Right forelimb (tissue), 1 donor: ENCODE measurements at regions not wholly inside any gene's neighbourhood (a gene's known extent, or its start where the extent isn't known, plus 50 kb on each side); places are given as distances from the start of the nearest gene placed in this dataset.
"Not testable (repeated sequence)": the region's sequence is repeated elsewhere in the genome, so short reads cannot be mapped to it uniquely, and the experiment has no call there.

Source experiments
- DNase-seq: peaks from one replicate; pipeline ENCODE4 v3.0.0-alpha.2; 2018

DNA sequence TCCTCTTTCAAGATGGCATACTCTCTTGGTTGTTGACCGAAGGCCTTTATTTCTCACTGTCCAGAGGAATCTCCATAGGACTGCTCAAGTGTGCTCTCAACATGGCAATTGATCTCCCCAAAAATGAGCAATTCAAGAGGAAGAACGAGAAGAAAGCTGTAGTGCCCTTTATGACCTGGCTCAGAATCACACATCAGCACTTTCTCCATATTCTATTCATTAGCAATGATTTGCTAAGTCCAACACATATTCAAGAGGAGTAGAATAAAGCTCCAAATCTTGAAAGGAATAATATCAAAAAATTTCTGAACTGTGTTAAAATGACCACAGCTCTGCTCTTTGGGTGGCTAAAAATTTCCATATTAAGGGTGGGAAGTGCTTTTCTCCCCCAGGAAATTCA lies 151.6 kb upstream of the SYNPR start:
- DNase-seq: no peak

DNA sequence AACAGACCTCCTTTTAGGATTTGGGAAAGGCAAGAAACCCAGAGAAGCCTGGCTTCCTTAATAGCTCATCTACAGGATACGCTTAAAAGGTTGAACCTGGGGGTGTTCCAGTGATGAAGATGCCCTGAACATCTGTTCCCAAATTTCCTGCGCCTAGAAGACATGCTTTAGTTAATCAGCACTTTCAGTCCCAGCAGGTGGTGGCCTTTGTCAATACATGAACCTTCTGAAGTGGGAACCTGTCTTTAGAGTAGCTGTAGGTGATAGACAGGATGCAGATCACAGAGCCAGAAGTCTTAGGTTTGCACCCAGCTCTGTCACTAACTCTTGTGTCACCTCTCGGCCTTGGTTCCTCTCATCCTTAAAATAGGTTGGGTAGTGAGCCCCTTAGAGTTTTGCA lies 149.7 kb upstream of the SYNPR start:
- DNase-seq: no peak

GRCh38 chr3:63130625-63131024 lies 147.5 kb upstream of the SYNPR start:
- no peak for DNase-seq

DNA sequence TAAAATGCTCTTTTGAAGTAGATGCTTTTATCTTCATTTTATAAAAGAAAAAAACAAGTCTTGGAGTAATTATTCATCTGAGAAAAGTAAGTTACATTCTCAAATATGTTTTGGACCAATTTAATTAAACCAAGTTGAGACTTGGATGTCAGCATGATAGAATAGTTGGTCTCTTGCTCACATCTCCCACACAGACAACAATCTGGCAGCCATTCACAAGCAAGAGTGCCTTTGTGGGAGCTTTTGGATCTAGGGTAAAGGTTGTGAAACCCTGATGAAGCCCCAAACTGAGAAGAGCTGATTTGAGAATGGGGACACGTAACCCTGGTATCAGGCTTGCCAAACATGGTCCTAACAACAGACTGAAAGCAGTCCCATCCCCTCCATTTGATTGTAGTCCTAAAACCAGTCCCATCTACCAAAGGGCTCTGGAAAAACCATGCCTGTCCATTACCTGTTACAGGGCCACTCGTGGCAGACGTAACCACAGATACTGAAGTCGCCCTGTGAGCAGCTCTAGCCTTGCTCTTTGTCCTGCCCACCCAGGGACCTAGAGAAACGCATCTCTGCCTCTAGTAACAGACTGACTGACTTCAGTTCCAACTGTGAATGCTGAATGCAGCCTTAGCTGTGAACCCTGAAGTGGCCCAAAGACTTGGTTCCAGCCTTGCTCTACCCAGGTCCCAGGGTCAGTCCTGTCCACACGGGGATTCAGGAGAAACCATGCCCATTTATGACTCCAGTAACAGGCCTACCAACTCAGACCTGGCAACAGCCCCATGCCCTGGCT lies 145.5 kb upstream of the SYNPR start:
- no peak for DNase-seq

- no peak for DNase-seq
Observed at GRCh38 chr3:63135367-63135766, 142.7 kb upstream of the SYNPR start.

DNA sequence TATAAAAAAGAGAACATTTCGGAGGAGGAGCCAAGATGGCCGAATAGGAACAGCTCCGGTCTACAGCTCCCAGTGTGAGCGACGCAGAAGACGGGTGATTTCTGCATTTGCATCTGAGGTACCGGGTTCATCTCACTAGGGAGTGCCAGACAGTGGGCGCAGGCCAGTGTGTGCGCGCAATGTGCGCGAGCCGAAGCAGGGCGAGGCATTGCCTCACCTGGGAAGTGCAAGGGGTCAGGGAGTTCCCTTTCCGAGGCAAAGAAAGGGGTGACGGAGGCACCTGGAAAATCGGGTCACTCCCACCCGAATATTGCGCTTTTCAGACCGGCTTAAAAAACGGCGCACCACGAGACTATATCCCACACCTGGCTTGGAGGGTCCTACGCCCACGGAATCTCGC lies 141.9 kb upstream of the SYNPR start:
- DNase-seq: not testable (repeated sequence)

- no peak for DNase-seq
Observed at GRCh38 chr3:63142681-63143080, 135.4 kb upstream of the SYNPR start.

DNA sequence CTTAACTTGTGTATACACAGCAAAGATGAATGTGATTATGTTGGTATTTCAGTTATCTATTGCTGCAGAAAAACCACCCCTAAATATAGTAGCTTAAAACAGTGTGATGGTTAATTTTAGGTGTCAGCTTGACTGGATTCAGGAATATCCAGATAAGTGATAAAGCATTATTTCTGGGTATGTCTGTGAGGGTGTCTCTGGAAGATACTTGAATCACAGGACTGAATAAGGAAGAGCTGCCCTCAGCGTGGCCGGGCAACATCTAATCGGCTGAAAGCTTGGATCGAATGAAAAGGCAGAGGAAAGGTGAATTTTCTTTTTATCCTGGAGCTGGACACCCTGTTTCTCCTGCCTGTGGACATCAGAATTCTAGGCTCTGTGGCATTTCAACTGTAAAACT lies 132.0 kb upstream of the SYNPR start:
- no peak for DNase-seq

DNA sequence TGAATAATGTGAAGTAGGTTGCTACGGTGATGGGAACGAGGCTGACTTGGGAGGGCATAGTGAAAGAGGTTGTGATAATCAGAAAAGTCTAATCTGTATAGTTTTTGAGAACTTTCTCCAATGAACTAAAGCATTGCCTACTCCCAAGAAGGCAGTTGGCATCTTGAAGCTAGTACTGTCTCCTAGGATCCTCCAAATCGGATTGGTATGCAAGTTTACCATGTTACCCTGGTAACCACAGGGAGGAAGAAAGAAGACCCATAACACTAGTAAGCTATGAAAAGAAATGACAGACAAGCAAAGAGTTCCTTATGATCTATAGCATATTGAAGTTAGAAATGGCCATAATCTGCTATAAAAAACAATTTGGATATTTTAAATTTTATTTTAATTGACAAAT lies 127.2 kb upstream of the SYNPR start:
- no peak for DNase-seq

DNA sequence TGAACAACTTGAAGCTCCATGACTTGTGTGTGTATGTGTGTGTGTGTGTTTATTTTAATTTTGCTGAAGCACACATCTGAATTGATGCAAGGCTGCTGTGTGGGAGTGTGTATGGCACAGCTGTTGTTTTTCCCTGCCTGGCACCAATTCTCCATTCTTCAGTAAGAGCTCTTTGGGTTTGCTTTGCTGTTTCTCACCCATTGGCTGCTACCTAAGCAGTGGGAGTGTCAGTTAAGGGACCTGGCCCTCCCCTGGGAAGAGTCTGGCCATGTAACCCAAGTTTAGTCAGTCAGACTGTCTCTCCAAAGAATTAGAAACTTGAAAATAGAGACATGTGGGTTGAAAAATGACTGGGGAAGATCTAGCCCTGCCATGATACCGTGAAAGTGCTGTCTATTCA lies 126.2 kb upstream of the SYNPR start:
- no peak for DNase-seq

DNA sequence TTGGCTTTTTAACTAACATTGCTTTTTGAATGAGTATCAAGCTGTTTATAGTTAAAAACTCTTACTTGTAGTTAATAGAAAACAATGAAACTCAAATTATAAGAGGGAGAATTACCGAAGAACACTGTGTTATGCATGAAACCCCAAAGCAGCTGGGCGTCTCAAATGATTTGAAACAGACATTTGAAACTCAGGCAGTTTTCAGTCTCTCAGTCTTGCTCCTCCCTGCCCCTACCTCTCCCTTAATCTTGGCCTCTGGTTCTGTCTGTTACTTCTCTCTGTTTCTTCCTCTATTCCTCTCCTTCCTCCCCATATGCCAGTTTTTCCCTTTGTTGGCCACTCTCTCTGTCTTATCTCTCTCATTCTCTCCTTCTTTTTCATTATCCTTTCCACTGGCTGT lies 118.3 kb upstream of the SYNPR start:
- DNase-seq: no peak

- no peak for DNase-seq
Observed at GRCh38 chr3:63167113-63167512, 111.0 kb upstream of the SYNPR start.

DNA sequence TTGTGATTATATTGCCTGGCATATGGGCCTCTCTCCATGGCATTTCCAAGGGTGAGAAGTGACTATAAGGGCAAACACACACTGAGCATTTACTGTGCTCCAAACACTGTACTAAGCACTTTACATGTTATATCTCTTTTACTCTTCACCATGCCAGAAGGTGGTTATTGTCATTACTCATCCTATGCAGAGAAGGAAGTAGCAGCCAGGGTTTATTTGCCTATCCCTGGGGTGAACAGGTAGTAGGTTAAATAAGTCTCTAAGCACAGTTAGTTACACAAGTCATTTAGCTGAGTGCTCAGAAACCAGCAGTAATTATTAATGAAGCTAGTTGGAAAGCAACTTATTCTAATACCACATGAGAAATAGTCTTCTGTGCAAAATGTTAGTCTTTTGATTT lies 109.9 kb upstream of the SYNPR start:
- no peak for DNase-seq

DNA sequence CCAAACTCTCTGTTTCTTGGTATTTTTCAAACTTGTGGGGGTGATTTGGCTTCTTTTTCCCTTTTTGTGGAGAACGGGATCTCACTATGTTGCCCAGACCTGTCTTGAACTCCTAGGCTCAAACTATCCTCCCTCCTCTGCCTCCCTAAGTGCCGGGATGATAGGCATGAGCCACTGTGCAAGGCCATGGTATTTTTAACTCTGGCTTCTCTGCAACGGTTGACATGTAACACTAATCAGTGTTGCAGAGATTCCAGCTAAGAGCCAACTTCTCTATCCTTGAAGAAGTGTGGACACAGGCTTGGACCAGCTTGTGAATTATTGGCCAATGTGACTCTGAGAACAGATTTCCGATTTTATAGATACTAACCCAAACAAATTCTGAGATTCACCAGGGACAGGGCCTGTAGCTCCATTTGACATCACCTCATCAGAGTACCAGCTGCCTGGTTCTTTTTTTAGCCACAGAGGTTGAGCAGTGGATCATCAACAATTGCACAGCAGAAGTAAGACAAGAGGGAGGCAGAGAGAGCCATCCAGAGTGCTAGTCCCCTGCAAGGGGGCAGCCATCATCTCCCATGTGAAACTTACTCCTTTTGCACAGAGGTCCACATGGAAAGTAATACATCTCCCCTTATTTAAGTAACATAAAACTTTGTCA lies 98.1 kb upstream of the SYNPR start:
- DNase-seq: no peak

- DNase-seq: no peak
Observed at GRCh38 chr3:63192248-63192647, 85.9 kb upstream of the SYNPR start.

- DNase-seq: no peak
Observed at GRCh38 chr3:63193647-63194046, 84.5 kb upstream of the SYNPR start.

DNA sequence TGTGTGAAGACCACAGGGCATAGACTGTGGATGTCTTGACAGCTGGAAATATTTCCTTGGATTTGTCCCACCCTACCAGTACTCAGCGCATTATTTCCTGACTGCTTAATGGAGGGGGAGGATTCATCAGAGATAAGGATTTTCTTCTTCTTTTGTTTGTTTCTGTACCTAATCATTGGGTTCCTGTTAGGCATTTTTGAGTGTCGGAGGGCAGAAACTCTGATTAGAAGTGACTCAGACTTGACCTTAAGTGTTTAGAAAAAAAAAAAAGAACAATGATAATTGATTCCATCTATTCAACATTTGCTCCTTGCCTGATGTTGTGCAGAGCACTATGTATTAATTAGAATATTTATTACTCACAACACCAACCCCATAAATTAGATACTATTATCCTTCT lies 78.5 kb upstream of the SYNPR start:
- DNase-seq: no peak

DNA sequence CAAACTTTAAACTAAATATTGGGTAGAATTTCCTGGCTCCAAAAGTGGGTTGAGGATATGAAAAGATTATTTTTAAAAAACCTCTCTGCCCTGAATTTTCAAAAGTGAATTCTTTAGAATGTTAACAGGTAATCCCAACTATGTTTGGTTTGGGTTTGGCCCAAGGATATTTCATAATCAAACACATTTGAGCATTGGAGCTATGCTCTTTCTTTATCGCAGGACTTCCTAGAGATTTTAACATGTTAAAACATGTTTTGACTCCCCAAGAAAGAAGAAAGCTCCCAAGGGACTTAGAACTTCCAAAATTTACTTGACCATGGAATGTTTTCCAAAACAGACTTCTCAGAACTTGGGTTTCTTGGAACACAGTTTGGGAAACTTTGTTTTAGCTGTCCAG lies 75.6 kb upstream of the SYNPR start:
- DNase-seq: no peak

DNA sequence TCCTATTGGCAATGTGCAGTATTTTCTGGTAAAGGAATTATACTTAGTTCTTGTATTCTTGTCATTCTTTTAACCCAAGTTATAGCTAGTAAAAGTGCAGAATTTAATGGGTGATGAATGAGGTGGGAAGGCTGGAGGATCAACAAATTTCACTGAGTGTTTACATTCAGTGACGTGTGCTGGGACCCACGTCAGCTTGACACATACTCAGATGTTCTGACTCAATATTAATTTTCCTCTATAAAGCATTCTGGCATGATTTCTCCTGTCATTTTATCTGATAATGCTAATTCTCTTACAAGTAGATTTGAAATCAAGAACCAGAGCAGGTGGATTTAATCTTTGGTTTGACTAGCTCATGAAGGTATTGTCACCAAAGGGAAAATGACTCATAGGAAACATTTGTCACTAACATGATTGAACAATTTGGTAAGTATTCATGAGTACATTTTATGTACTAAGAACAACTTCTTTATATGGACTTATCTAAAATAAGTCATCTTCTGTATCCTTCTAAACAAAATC lies 71.0 kb upstream of the SYNPR start:
- no peak for DNase-seq

- DNase-seq: no peak
Observed at GRCh38 chr3:63228087-63228486, 50.0 kb upstream of the SYNPR start.
